Fibroblast of skin of right quadriceps (primary cell): ENCODE measurements at regions not wholly inside any gene's neighbourhood (a gene's known extent, or its start where the extent isn't known, plus 50 kb on each side); places are given as distances from the start of the nearest gene placed in this dataset.
A peak's percentile ranks its signal among the peaks of the same experiment; 100 is the strongest.
"Not testable (repeated sequence)": the region's sequence is repeated elsewhere in the genome, so short reads cannot be mapped to it uniquely, and the experiment has no call there.

ENCODE experiments used
- DNase-seq: peaks from one replicate; pipeline ENCODE4 v3.0.0-alpha.2; 2013

GRCh38 chr4:125605926-125606325, 291.2 kb downstream of the FAT4 start:
- not testable (repeated sequence) for DNase-seq

DNA sequence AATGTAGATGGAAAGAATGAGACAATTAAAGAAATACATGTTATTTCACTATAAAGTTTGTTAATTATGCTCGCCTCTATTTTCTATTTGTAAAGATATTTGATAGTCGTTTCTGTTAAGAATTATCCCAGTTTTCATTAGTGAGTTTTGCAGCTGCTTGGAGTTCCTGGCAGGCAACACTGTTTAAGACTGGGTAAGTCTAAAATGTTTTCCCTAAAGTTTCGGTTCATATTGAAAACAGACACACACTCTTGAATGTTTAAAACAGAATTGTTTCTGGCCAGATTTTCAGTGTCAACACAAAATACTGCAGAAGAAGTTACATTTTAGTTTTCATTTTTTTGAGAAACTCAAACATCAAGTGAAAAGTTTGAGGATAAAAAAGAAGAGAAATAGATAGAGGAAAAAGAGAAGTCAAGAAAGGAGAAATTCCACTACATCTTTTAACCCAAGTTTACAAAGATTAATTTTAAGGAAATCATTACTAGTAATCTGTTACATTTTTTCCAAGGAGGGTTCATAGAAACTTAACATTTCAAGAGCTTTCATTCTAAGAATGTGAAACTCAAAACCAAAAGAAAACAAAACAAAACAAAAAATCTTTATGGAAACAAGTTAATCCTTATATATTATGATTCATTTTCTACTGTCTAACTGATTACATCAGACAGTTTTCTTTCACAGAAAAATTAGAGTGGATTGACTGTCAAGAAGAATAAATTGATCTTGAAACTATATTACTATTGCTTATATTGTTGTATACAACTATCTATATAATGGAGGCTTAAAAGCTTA, 305.5 kb downstream of the FAT4 start:
- DNase-seq: peak; percentile 16

GRCh38 chr4:125624951-125625350, 310.2 kb downstream of the FAT4 start:
- DNase-seq: no peak

DNA sequence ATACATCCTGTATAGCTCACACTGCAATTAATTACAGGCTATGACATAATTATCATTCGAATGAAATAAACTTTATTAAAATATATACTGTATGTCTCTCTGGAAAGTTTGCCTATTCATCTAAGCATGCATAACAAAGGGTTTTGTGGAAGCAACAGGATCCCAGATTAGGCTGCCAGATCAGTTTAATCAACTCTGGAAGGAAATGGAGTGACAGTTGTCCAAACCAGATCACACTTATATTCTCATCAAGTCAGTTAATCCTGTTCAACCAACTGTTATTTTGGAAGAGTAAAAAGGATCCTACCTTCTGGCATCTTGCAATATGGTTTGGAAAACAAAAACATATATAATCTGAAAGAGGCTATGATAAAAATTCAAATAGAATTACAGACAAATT, 312.2 kb downstream of the FAT4 start:
- DNase-seq: no peak

DNA sequence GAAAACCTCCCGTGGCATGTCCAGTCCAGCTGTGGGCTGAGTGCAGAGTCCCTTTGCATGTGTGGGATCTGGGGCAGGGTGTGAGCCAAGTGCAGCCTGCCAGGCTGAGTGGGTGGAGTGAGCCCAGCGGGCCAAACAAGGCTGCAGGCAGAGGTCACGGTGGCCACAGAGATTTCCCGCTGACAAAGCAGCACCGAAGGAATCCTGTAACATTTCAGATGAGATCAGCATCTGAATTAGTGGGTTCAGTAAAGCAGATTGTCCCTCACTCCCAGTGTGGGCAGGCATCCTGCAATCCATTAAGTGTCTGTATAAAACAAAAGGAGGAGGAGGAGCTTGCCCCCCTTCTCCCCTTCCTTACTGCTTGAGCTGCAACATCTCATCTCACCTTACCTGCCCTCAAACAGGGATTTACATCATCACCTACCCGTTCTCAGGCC, 324.4 kb downstream of the FAT4 start:
- DNase-seq: no peak

DNA sequence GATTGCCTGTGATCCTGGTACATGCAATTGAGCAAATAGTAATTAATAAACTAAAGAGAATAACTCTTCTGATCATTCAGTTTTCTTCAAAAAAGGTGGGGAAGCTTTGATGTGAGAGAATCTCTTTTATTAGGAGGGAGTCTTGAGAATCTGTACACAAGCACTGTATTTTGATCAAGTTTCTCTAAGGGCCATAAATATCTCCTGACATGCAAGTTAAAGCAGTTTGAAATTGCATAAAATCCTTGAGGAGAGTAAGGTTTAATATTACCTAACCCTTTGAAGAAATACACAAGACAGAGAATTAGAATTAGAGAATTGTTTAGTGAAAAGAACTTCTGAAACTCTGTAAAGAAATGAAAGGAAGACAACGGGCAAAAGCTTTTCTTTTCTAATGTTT, 326.9 kb downstream of the FAT4 start:
- DNase-seq: no peak

DNA sequence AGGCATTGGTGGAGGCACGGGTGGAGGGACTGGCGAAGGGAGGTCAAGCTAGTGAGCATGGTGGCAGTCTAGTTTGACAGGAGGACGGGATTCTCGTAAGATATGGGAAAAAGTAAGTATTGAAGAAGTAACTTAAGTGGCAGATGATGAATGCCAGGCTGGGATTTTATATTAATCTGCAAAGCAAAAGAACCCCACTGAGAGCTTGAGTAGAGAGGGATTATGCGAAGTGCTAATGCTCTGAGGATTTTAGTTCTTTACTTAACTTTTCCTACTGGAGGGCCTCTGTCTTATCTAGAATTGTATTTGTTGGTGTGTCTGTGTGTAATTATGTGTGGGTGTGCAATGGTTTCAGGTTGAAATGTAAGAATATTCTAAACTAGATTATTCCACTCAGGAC, 327.9 kb downstream of the FAT4 start:
- DNase-seq: no peak

DNA sequence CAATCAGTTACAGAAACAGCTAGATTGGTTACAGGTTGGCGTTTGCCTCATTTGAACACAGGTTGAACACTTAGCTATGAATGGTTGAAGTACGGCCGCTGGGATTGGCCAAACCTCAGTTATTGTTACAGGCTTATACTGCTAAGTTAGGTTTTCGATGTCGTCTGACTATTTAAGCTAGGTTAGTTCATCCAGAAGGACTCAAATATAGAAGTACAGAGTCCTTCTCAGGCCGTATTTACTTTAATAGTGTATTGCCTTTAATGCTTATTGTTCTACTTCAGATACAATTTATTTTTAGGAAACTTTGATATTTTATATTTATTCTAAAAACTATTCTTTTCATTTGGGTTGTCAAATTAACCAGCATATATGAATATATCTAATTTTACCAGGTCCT, 334.7 kb downstream of the FAT4 start:
- DNase-seq: no peak

DNA sequence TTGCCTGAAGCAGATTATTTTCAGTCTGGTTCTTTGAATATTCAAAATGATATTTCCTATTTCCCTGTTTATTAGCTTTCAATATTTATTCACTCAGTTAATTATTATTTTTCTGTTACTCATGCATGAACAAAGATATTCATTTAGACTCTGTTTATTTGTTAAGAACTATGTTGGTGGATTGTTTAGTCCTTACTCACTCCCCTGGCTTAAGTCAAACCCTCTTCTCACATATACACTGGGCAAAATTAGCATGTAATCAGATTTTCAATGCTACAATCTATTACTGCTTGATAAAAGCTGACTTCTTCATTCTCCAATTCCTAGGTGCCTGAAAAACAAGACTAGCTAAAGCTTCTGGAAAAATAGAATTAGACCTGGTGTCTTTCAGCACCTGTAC, 335.8 kb downstream of the FAT4 start:
- DNase-seq: no peak

- not testable (repeated sequence) for DNase-seq
Measured at GRCh38 chr4:125651707-125652357, 337.1 kb downstream of the FAT4 start.

- DNase-seq: no peak
Measured at GRCh38 chr4:125658773-125659172, 344.0 kb downstream of the FAT4 start.

DNA sequence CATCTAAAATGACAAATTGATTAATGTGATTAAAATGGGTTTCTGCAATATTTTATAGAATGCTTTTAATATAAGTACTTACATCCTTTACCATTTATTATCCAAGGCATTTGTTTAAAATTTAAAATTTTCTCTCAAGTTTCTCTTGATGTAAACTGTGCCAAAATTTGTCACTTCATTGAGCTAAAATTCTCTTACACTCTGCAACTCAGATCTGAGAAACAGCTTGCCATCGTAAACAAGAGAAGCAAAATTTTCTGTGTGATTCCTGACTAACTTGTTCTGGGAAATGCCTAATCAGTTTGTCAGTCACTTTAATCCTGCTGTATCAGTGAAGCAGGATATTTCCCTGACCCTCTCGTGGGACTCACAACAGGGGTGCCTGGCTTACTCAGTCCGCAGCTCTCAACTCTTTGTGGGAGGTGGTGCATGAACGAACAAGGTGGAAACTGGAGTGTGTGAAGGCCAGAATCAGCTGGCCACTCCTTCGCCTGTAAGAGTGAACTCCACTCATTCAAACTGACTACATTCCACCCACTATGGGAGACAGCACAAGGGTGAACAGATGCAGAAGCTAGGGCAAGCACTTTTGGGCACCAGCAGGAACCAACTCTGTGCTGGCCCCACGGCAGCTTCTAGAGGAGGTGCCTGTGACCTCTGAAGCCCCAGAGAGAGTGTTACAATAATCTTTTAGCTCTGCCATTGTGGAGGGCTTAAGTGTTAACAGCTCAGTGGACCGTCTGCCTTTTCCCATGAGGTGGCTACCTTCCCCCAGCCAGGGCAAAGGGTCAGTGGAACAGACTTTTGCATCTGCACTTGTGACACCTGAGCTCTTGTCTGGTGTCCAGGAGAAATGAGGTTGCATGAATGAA, 349.4 kb downstream of the FAT4 start:
- no peak for DNase-seq

- no peak for DNase-seq
Measured at GRCh38 chr4:125666635-125667034, 351.9 kb downstream of the FAT4 start.

DNA sequence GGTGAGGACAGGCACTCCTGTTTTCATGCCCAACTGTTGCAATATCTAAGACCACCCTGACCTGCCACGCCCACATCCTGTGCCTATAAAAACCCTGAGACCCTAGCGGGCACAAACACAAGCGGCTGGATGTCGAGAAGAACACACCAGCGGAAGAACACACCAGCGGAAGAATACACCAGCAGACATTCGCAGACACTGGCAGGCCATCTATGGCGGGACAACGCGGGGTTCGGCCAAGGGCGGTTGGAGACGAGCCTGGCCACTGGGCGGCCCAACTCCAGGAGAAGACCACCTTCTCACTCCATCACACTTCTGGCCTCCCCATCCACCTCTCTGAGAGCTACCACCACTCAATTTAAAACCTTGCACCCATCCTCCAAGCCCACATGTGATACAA, 361.4 kb downstream of the FAT4 start:
- DNase-seq: no peak

DNA sequence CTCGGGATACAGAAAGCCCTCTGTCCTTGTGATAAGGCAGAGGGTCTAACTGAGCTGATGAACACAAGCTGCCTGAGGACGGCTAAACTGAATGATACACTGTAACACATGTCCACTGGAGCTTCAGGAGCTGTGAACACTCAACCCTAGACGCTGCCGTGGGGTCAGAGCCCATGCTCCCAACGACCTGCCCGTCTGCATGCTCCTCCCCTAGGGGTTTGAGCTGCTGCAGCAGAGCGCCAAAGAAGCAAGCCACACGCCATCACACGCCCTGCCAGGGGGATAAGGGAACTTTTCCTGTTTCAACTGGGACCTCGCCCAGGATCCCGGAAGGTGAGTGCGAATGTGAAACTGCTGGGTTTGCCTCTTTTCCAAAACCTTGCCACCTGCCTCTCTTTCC, 361.8 kb downstream of the FAT4 start:
- DNase-seq: no peak

GRCh38 chr4:125677665-125678307, 363.0 kb downstream of the FAT4 start:
- no peak for DNase-seq

DNA sequence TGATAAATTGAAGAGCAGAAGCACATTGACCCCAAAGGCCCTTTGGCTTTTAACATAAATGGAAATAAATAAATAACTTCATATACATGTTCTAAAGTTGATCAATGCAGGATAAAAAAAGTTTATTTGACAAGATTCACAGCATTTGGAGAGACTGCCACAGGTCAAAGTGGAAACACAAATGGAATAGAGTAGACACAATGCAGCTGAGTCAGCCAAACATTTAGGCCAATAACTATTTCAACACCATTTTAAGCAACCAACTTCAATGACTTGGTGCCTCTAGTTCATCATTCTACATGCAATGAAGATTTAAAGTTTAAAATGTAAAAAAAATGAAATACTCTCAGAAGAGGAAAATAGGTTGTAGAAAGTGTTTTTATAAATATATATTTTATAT, 365.2 kb downstream of the FAT4 start:
- DNase-seq: no peak

DNA sequence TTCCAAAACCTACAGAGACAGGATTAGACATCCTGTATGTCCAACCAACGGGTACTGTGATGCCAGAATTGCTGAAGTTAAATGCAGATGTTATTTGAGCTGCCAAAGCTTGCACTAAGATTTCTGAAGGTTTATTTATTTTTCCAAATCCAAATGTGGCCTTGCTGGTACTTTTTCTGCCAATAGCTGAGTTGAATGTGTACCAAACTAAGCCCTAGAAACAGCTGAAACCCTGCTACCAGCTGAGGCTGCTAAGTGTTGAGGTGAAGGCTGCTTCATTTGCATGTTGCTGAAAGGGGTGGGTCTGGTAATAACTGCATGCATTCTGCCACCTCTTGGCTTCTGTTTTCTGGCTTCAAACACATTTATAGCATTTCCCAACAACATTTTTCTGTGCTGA, 366.5 kb downstream of the FAT4 start:
- no peak for DNase-seq

GRCh38 chr4:125682730-125683129, 368.0 kb downstream of the FAT4 start:
- DNase-seq: no peak

GRCh38 chr4:125688841-125689240, 374.1 kb downstream of the FAT4 start:
- DNase-seq: no peak

GRCh38 chr4:125689805-125690204, 375.1 kb downstream of the FAT4 start:
- DNase-seq: no peak

DNA sequence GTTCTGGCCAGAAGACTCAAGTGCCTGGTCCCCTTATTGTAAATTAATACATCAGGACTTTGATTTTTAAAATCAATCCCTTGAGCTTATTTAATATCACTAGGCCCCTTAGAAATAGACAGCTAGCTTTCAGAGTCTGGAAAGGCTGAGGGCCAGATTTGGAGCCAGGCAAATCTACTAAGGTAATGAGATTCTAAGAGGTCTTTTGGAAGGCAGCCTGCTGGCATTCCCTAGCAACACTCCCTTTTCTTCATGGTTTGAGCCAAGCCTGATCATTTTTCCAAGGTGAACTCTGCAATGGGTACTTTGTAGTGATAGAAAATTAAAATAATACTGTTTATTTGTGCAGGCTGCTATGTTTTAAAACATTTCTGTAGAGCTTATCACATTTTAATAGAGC, 378.5 kb downstream of the FAT4 start:
- DNase-seq: no peak

GRCh38 chr4:125702406-125702805, 387.7 kb downstream of the FAT4 start:
- no peak for DNase-seq
